ENCODE measurements at regions not wholly inside any gene's neighbourhood (a gene's known extent, or its start where the extent isn't known, plus 50 kb on each side); places are given as distances from the start of the nearest gene placed in this dataset.
A peak's percentile ranks its signal among the peaks of the same experiment; 100 is the strongest.

GRCh38 chr21:15567191-15567590, 162.6 kb upstream of the USP25 start:
- ChIA-PET CTCF (no interaction called here), POLR2A (no interaction called here)
- TF ChIP-seq CTCF (IDR thresholded peaks at IDR 0.05; ENCODE audit: low read depth, low read length) = no peak
- H3K4me3 ChIP-seq (ENCODE audit: low read depth, low read length) = no peak overlapping the region
- no peaks in the 10 kb centered on the region for H3K9me3 ChIP-seq (ENCODE audit: control insufficient read depth, insufficient read depth, low read length)
- no peak overlapping the region for H3K27ac ChIP-seq (ENCODE audit: low read depth, low read length)
- DNase-seq (ENCODE audit: low read depth, low spot score) = no peak
- no peaks in the 10 kb centered on the region for H3K27me3 ChIP-seq (ENCODE audit: control insufficient read depth, insufficient read depth, low read length)

GRCh38 chr21:15568516-15568915, 161.3 kb upstream of the USP25 start:
- Histone ChIP-seq H3K9me3 (ENCODE audit: control insufficient read depth, insufficient read depth, low read length) (no peaks in the 10 kb centered on the region), H3K27ac (ENCODE audit: low read depth, low read length) (no peak overlapping the region), H3K27me3 (ENCODE audit: control insufficient read depth, insufficient read depth, low read length) (no peaks in the 10 kb centered on the region), H3K4me3 (ENCODE audit: low read depth, low read length) (no peak overlapping the region)
- DNase-seq (ENCODE audit: low read depth, low spot score) = no peak
- TF ChIP-seq CTCF (IDR thresholded peaks at IDR 0.05; ENCODE audit: low read depth, low read length) = no peak
- ChIA-PET CTCF (no interaction called here), POLR2A (no interaction called here)

GRCh38 chr21:15586752-15587427, 142.9 kb upstream of the USP25 start:
- POLR2A ChIA-PET = no interaction called here

GRCh38 chr21:15592271-15592860, 137.4 kb upstream of the USP25 start:
- H3K27ac ChIP-seq (ENCODE audit: low read depth, low read length) = no peak overlapping the region
- peak; percentile 21 for DNase-seq (ENCODE audit: low read depth, low spot score)
- H3K9me3 ChIP-seq (ENCODE audit: control insufficient read depth, insufficient read depth, low read length) = no peaks in the 10 kb centered on the region
- TF ChIP-seq CTCF (IDR thresholded peaks at IDR 0.05; ENCODE audit: low read depth, low read length) = peak; percentile 61
- no peak overlapping the region for H3K4me3 ChIP-seq (ENCODE audit: low read depth, low read length)
- H3K27me3 ChIP-seq (ENCODE audit: control insufficient read depth, insufficient read depth, low read length) = no peaks in the 10 kb centered on the region
- CTCF ChIA-PET = interaction anchor here (0.6 to 2.5 kb wide), 10 partner anchors 19 to 1451 kb away, joined by 3 to 17 read pairs (median 3); no protein-coding TSS in a partner anchor
- POLR2A ChIA-PET = no interaction called here

More at GRCh38 chr21:15586752-15587427, 142.9 kb upstream of the USP25 start:
- no peak for TF ChIP-seq CTCF (IDR thresholded peaks at IDR 0.05; ENCODE audit: low read depth, low read length)
- H3K9me3 ChIP-seq (ENCODE audit: control insufficient read depth, insufficient read depth, low read length) = no peaks in the 10 kb centered on the region
- CTCF ChIA-PET = no interaction called here
- DNase-seq (ENCODE audit: low read depth, low spot score) = no peak
- no peak overlapping the region for H3K27ac ChIP-seq (ENCODE audit: low read depth, low read length)
- H3K4me3 ChIP-seq (ENCODE audit: low read depth, low read length) = no peak overlapping the region
- H3K27me3 ChIP-seq (ENCODE audit: control insufficient read depth, insufficient read depth, low read length) = no peaks in the 10 kb centered on the region

- Histone ChIP-seq H3K4me3 (ENCODE audit: low read depth, low read length) (no peak overlapping the region), H3K27me3 (ENCODE audit: control insufficient read depth, insufficient read depth, low read length) (no peaks in the 10 kb centered on the region), H3K9me3 (ENCODE audit: control insufficient read depth, insufficient read depth, low read length) (no peaks in the 10 kb centered on the region), H3K27ac (ENCODE audit: low read depth, low read length) (no peak overlapping the region)
- TF ChIP-seq CTCF (IDR thresholded peaks at IDR 0.05; ENCODE audit: low read depth, low read length) = no peak
- ChIA-PET CTCF (interaction anchor here (0.6 to 2.5 kb wide), 8 partner anchors 19 to 1334 kb away, joined by 3 to 17 read pairs (median 5); no protein-coding TSS in a partner anchor), POLR2A (no interaction called here)
- no peak for DNase-seq (ENCODE audit: low read depth, low spot score)
Measured at GRCh38 chr21:15592957-15593356, 136.8 kb upstream of the USP25 start.
